ENCODE measurements at regions not wholly inside any gene's neighbourhood (a gene's known extent, or its start where the extent isn't known, plus 50 kb on each side); places are given as distances from the start of the nearest gene placed in this dataset.

DNA sequence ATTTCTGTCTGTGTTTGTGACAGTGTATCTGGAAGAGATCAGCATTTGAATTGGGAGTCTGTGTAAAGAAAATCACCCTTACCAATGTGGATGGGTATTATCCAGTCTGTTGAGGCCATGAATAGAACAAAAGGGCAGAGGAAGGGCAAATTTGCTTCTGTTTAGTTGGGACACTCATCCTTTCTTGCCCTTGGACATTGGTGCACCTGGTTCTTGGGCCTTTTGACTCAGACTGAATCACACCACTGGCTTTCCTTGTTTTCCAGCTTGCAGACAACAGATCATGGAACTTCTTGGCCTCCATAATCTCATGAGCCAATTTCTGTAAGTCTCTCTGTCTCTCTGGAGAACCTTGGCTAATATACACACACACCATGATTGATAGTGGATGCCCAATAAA, 164.4 kb upstream of the SGO1 start:
- peak; percentile 5 for DNase-seq (ENCODE audit: low read depth)
- H3K4me3 ChIP-seq (ENCODE audit: low read length) = no peak overlapping the region
- TF ChIP-seq, protein P1, sequence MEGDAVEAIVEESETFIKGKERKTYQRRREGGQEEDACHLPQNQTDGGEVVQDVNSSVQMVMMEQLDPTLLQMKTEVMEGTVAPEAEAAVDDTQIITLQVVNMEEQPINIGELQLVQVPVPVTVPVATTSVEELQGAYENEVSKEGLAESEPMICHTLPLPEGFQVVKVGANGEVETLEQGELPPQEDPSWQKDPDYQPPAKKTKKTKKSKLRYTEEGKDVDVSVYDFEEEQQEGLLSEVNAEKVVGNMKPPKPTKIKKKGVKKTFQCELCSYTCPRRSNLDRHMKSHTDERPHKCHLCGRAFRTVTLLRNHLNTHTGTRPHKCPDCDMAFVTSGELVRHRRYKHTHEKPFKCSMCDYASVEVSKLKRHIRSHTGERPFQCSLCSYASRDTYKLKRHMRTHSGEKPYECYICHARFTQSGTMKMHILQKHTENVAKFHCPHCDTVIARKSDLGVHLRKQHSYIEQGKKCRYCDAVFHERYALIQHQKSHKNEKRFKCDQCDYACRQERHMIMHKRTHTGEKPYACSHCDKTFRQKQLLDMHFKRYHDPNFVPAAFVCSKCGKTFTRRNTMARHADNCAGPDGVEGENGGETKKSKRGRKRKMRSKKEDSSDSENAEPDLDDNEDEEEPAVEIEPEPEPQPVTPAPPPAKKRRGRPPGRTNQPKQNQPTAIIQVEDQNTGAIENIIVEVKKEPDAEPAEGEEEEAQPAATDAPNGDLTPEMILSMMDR (IDR thresholded peaks at IDR 0.05; ENCODE audit: insufficient read depth, low read depth, low read length, missing control alignments) = no peak

DNA sequence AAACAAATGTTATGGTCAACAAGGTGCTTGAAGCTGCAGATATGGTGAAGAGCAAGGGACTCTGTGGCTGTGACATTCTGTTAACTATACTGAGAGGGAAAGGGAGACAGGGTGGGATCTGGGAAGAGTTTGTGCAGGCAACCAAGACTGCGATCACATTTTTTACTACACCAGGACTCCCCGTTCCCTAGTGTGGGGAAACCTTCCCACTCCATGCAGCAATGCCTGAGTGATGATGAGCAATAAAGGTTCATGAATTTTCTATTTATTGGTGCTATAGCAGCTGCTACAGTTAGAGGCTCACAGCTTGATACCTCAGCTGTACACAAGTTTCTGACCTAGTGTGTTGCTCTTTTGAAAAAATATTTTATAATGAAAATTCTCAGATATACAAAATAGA, 160.9 kb upstream of the SGO1 start:
- no peak overlapping the region for H3K4me3 ChIP-seq (ENCODE audit: low read length)
- TF ChIP-seq, protein P1 (IDR thresholded peaks at IDR 0.05; ENCODE audit: insufficient read depth, low read depth, low read length, missing control alignments) = no peak
- no peak for DNase-seq (ENCODE audit: low read depth)

DNA sequence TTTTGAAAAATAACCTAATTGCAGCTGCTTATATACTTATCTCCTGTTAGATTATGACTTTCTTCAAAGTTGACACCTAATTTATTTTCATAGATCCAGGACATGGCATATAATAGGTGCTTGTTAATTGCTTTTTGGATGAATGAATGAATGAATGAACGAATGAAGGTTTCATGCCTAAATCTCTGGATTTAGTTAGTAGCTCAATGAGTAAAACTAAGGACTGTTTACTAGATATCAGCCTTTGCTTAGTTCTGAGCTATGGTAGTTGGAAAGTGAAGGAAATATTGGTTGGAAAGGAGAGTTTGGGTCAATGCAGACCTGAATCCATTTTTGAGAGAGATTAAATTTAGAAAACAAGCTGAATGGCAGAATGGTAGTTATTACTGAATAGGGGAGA, 160.4 kb upstream of the SGO1 start:
- TF ChIP-seq, protein P1 (IDR thresholded peaks at IDR 0.05; ENCODE audit: insufficient read depth, low read depth, low read length, missing control alignments) = no peak
- DNase-seq (ENCODE audit: low read depth) = no peak

DNA sequence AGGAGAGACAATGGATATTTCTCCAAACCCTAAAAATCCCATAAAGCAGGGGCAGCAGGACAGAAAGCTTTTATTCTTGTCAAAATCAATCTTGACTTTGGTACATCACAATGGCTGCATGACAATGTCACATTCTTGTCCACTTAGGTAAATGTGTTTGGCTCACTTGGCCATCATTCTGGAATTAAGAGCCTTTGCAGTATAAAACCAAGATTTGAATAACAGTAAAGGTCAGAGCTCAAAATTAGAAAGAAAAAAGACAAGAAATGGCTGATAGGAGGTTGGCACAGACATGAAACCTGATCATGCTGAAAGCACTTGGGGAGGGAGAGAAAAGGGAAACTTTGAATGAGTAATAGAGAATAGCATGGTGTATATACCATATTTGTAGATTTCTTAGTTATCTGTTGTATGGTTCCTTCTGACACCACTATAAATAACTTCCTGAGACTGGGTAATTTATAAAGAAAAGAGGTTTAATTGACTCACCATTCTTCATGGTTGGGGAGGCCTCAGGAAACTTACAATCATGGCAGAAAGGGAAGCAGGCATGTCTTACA, 158.5 kb upstream of the SGO1 start:
- H3K4me3 ChIP-seq (ENCODE audit: low read length) = no peak overlapping the region
- TF ChIP-seq, protein P1 (IDR thresholded peaks at IDR 0.05; ENCODE audit: insufficient read depth, low read depth, low read length, missing control alignments) = no peak
- DNase-seq (ENCODE audit: low read depth) = no peak

More for the DNA sequence above, 160.4 kb upstream of the SGO1 start:
- no peak overlapping the region for H3K4me3 ChIP-seq (ENCODE audit: low read length)

DNA sequence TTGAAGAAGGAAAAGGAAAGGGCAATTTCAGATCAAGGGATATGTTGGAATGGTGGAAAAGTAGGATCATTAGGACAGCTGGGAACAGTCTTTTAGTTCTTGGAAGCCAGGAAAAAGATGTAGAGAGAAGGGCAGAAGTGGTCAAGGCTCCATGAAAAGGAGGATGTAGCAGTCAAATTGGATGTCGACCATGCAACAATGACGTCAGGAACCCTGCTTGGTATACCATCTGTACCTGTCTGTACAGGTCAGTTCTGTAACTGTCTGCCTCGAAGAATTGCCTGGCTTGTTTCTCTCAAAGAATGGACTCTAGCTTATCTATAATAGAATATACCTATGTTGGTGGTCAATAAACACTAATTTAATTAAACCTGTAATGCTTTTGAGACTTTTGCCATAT, 157.8 kb upstream of the SGO1 start:
- H3K4me3 ChIP-seq (ENCODE audit: low read length) = no peak overlapping the region
- DNase-seq (ENCODE audit: low read depth) = no peak
- TF ChIP-seq, protein P1 (IDR thresholded peaks at IDR 0.05; ENCODE audit: insufficient read depth, low read depth, low read length, missing control alignments) = no peak

DNA sequence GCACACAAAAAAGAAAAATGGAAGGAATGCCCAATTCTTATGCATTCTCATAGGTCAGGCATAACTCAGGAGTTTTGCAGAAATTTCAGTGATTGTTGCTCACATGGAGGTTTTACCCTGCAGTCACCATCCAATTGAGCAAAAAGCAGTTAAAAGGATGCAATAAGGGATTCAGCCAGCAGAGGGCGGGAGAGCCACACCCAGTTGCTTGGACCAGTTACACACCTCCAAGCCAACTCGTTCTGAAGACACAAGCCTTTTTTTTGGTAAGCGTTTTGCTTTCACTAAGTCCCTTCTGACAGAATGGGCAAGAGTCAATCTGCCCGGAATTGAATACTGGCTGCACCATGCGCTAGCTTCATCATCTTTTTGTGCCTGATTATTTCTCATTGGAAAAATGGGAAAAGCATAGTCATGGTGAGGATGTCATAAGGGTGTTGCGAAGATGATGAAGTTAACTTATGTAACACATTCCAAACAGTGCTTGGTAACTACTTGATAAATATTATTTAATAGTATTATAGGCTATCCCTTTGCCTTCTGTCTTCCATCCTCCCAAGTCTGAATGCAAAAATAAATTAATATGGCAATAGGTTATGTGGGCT, 154.4 kb upstream of the SGO1 start:
- DNase-seq (ENCODE audit: low read depth) = peak; percentile 70
- H3K4me3 ChIP-seq (ENCODE audit: low read length) = no peak overlapping the region
- TF ChIP-seq, protein P1 (IDR thresholded peaks at IDR 0.05; ENCODE audit: insufficient read depth, low read depth, low read length, missing control alignments) = peak; percentile 91

DNA sequence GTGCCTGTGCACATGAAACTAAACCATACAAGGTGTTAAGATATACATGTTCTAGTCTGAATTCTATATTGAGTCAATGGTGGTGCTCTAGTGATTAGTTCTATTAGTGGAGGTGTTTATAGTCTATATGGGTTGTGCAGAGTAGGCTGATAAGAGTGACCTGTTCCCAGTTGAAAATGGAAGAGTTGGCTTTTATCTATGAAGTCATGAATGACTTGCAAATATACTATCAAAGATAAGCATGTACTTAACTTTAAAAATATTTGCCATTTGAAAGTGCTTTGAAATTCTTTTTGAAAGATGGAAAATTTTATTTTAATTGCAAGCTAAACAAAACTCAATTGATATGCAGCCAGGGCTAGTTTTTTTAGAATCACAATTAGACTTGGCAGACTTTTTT, 150.6 kb upstream of the SGO1 start:
- no peak for DNase-seq (ENCODE audit: low read depth)
- TF ChIP-seq, protein P1 (IDR thresholded peaks at IDR 0.05; ENCODE audit: insufficient read depth, low read depth, low read length, missing control alignments) = no peak
- no peak overlapping the region for H3K4me3 ChIP-seq (ENCODE audit: low read length)

All from epithelial cell of esophagus (primary cell).